ENCODE measurements at regions not wholly inside any gene's neighbourhood (a gene's known extent, or its start where the extent isn't known, plus 50 kb on each side); places are given as distances from the start of the nearest gene placed in this dataset.
"Not testable (repeated sequence)": the region's sequence is repeated elsewhere in the genome, so short reads cannot be mapped to it uniquely, and the experiment has no call there.

DNA sequence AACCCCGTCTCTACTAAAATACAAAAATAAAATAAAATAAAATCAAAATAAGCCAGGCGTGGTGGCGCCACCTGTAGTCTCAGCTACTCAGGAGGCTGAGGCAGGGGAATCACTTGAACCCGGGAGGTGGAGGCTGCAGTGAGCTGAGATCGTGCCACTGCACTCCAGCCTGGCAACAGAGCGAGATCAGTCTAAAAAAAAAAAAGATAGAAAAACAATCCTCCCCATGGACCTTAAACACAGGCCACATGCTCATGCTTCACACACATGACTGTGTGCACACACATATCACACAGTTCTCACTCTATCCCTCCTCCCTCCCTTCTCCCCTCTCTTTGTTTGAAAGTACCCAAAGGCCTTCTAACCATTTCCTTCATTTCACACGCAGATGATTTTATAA, 667.6 kb downstream of the UQCRFS1 start:
- H4K8ac ChIP-seq (ENCODE audit: low read depth, low read length); H3K27ac ChIP-seq (replicated peaks; ENCODE audit: low read length); DNase-seq (ENCODE audit: low spot score); H2AFZ ChIP-seq (ENCODE audit: low read length); H3K4me3 ChIP-seq (ENCODE audit: low read length in 2 of 2); H3K23ac ChIP-seq (ENCODE audit: low read depth, low read length, poor library complexity); H2BK120ac ChIP-seq (ENCODE audit: low read depth, low read length); H3K79me1 ChIP-seq (ENCODE audit: low read depth, low read length); H2AK5ac ChIP-seq (ENCODE audit: low read depth, low read length); H3K18ac ChIP-seq (ENCODE audit: low read length); H2BK5ac ChIP-seq (ENCODE audit: low read length); H3K9me3 ChIP-seq (replicated peaks in 1 of 2; ENCODE audit: control insufficient read depth in 2 of 2, insufficient read depth in 1 of 2, low read depth in 1 of 2, low read length in 2 of 2); H2BK15ac ChIP-seq (ENCODE audit: low read length); H4K91ac ChIP-seq (ENCODE audit: low read depth, low read length, poor library complexity); H3K4me2 ChIP-seq (ENCODE audit: insufficient read depth, low read length, poor library complexity, severe bottlenecking); H3K9ac ChIP-seq (ENCODE audit: low read depth, low read length, poor library complexity); H3K36me3 ChIP-seq (replicated peaks in 1 of 2; ENCODE audit: control insufficient read depth in 2 of 2, insufficient read depth in 2 of 2, low read length in 2 of 2); H3K4me1 ChIP-seq (ENCODE audit: control insufficient read depth in 2 of 2, insufficient read depth in 1 of 2, low read depth in 1 of 2, low read length in 2 of 2); H3K27me3 ChIP-seq (ENCODE audit: control insufficient read depth in 3 of 3, insufficient read depth in 3 of 3, low read depth in 1 of 3, low read length in 3 of 3); H3K14ac ChIP-seq (ENCODE audit: low read length); H2BK12ac ChIP-seq (ENCODE audit: low read length); H3K4ac ChIP-seq (ENCODE audit: low read length): not testable (repeated sequence)
- WGBS, 2 donors (ENCODE audit: extremely low coverage in 2 of 2, insufficient read length in 2 of 2, insufficient replicate concordance in 1 of 2), result no CpG with 5 or more reads among the region's 7 CpGs

DNA sequence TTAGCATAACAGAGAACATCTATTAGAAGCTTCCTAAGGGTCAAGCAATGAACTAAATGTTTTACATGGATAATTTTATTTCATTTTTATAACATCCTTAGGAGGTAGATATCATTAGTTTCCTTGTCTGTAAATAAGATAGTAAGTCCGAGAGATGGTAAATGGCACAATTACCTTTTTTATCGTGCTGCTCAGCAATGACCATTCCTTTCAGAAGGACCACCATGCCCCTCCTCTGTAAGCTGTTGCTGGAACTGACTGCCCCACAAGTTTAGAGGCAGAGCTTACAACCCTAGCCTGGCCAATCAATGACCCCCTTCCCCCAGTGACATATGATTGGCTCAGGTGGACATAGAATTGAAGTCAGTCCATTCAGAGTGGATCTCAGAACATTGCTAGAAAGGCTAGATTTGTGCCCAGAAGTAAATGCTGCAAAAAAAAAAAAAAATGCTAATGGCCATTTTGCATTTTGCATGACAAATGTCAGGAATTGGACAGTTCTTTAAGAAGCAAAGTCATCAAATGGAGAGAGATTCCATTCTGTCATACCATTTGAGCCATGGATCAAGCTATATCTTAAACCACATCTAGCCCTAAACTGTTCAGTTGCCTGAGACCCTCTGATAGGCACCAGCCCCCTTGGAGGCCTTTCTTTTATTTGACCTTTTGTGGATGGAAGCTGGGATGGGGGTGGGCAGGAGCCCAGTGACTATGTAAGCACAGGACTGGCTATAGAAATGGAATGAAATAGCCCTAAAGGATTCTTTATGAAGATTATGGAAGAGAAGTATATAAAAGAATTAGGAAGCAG, 668.3 kb downstream of the UQCRFS1 start:
- Histone ChIP-seq H4K91ac (ENCODE audit: low read depth, low read length, poor library complexity) (no peak overlapping the region), H2AFZ (ENCODE audit: low read length) (no peak overlapping the region), H3K4me3 (ENCODE audit: low read length in 2 of 2) (no peak overlapping the region), H3K36me3 (replicated peaks in 1 of 2; ENCODE audit: control insufficient read depth in 2 of 2, insufficient read depth in 2 of 2, low read length in 2 of 2) (no peaks in the 10 kb centered on the region), H2BK12ac (ENCODE audit: low read length) (no peak overlapping the region), H3K9ac (ENCODE audit: low read depth, low read length, poor library complexity) (no peak overlapping the region), H3K18ac (ENCODE audit: low read length) (no peak overlapping the region), H3K9me3 (replicated peaks in 1 of 2; ENCODE audit: control insufficient read depth in 2 of 2, insufficient read depth in 1 of 2, low read depth in 1 of 2, low read length in 2 of 2) (no peaks in the 10 kb centered on the region), H3K4ac (ENCODE audit: low read length) (no peak overlapping the region), H3K4me1 (ENCODE audit: control insufficient read depth in 2 of 2, insufficient read depth in 1 of 2, low read depth in 1 of 2, low read length in 2 of 2) (peaks cover 0 to 1% of the 10 kb centered on the region in 2 donors), H4K8ac (ENCODE audit: low read depth, low read length) (no peak overlapping the region), H3K27ac (replicated peaks; ENCODE audit: low read length) (no peak overlapping the region), H3K27me3 (ENCODE audit: control insufficient read depth in 3 of 3, insufficient read depth in 3 of 3, low read depth in 1 of 3, low read length in 3 of 3) (no peaks in the 10 kb centered on the region), H2BK5ac (ENCODE audit: low read length) (no peak overlapping the region), H3K14ac (ENCODE audit: low read length) (no peak overlapping the region), H3K23ac (ENCODE audit: low read depth, low read length, poor library complexity) (no peak overlapping the region), H2AK5ac (ENCODE audit: low read depth, low read length) (no peak overlapping the region), H2BK120ac (ENCODE audit: low read depth, low read length) (no peak overlapping the region), H3K4me2 (ENCODE audit: insufficient read depth, low read length, poor library complexity, severe bottlenecking) (no peak overlapping the region), H3K79me1 (ENCODE audit: low read depth, low read length) (no peaks in the 10 kb centered on the region), H2BK15ac (ENCODE audit: low read length) (no peak overlapping the region)
- no peak for DNase-seq (ENCODE audit: low spot score)
- no CpG with 5 or more reads among the region's 2 CpGs for WGBS, 2 donors (ENCODE audit: extremely low coverage in 2 of 2, insufficient read length in 2 of 2, insufficient replicate concordance in 1 of 2)

DNA sequence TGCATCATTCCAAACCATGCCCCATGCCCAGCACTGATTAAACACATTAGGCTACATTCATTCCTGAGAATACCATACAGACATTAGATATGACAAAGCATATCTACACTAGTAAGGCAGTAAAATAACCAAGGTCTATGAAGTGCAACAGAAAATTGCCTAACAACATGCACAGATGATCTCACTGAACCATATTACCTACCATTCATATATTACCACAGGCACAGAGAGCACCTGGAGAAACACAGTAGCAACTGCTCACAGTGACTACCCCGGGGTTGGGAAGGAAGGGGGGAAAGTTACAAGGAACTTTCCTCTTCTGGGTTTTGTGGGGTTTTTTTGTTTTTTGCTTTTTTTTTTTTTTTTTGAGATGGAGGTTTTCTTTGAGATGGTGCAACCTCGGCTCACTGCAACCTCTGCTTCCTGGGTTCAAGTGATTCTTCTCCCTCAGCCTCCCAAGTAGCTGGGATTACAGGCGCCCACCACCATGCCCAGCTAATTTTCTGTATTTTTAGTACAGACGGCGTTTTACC, 669.6 kb downstream of the UQCRFS1 start:
- no peaks in the 10 kb centered on the region for H3K79me1 ChIP-seq (ENCODE audit: low read depth, low read length)
- H3K4me1 ChIP-seq (ENCODE audit: control insufficient read depth in 2 of 2, insufficient read depth in 1 of 2, low read depth in 1 of 2, low read length in 2 of 2), result peaks cover 0 to 1% of the 10 kb centered on the region in 2 donors
- H3K14ac ChIP-seq (ENCODE audit: low read length), result no peak overlapping the region
- no peak overlapping the region for H4K8ac ChIP-seq (ENCODE audit: low read depth, low read length)
- no peak overlapping the region for H2BK12ac ChIP-seq (ENCODE audit: low read length)
- no peak overlapping the region for H3K9ac ChIP-seq (ENCODE audit: low read depth, low read length, poor library complexity)
- no peak overlapping the region for H3K4me2 ChIP-seq (ENCODE audit: insufficient read depth, low read length, poor library complexity, severe bottlenecking)
- H3K27ac ChIP-seq (replicated peaks; ENCODE audit: low read length), result no peak overlapping the region
- no peak overlapping the region for H3K18ac ChIP-seq (ENCODE audit: low read length)
- no peak overlapping the region for H3K4me3 ChIP-seq (ENCODE audit: low read length in 2 of 2)
- no peak overlapping the region for H2BK120ac ChIP-seq (ENCODE audit: low read depth, low read length)
- no CpG with 5 or more reads among the region's 5 CpGs for whole genome bisulfite sequencing, 2 donors (ENCODE audit: extremely low coverage in 2 of 2, insufficient read length in 2 of 2, insufficient replicate concordance in 1 of 2)
- no peak overlapping the region for H2AFZ ChIP-seq (ENCODE audit: low read length)
- no peak overlapping the region for H2AK5ac ChIP-seq (ENCODE audit: low read depth, low read length)
- no peak overlapping the region for H4K91ac ChIP-seq (ENCODE audit: low read depth, low read length, poor library complexity)
- no peak overlapping the region for H2BK5ac ChIP-seq (ENCODE audit: low read length)
- H3K4ac ChIP-seq (ENCODE audit: low read length), result no peak overlapping the region
- DNase-seq (ENCODE audit: low spot score), result no peak
- no peaks in the 10 kb centered on the region for H3K36me3 ChIP-seq (replicated peaks in 1 of 2; ENCODE audit: control insufficient read depth in 2 of 2, insufficient read depth in 2 of 2, low read length in 2 of 2)
- H3K9me3 ChIP-seq (replicated peaks in 1 of 2; ENCODE audit: control insufficient read depth in 2 of 2, insufficient read depth in 1 of 2, low read depth in 1 of 2, low read length in 2 of 2), result no peaks in the 10 kb centered on the region
- no peak overlapping the region for H3K23ac ChIP-seq (ENCODE audit: low read depth, low read length, poor library complexity)
- H2BK15ac ChIP-seq (ENCODE audit: low read length), result no peak overlapping the region
- no peaks in the 10 kb centered on the region for H3K27me3 ChIP-seq (ENCODE audit: control insufficient read depth in 3 of 3, insufficient read depth in 3 of 3, low read depth in 1 of 3, low read length in 3 of 3)

DNA sequence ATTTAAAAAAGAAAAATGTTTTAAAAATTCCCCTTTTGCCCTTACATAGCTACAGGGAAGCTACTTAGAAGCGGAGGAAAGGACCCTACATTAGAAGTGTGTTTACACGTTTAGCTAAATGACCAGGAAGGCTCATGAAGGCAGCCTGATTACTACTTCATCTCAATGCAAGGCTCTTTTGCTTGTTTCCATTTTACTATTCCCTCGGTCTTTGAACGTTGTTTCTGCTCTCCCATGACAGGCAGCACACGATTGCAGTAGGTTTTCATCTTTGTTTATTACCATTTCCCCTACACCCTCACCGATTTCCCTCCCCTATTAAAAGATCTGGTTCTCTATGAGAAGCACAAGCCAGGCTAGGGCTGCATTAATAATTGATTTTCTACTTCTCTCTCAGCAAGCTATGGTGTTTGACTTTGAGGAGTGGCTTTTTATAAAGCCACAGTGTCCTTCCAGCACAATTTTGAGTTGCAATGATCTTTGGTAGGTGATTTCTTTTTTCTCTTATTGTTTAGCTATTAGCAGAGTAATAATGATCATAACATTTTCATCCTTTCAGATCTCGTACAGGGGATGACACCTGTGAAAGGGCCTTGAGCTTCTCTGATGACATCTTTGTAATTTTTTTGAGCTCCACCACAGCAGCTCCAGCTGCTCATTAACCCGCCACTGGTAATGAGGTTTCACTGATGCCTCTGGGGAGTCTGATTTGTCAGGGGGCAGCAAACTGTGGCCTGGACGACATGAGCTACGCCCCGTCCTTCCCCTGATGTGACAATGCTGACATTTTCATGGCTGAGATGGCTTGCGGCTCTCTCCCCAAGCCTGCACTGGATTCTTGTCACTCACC, 670.3 kb downstream of the UQCRFS1 start:
- H3K4ac ChIP-seq (ENCODE audit: low read length), result no peak overlapping the region
- H3K79me1 ChIP-seq (ENCODE audit: low read depth, low read length), result no peaks in the 10 kb centered on the region
- WGBS, 2 donors (ENCODE audit: extremely low coverage in 2 of 2, insufficient read length in 2 of 2, insufficient replicate concordance in 1 of 2), result no CpG with 5 or more reads among the region's 12 CpGs
- no peak overlapping the region for H3K23ac ChIP-seq (ENCODE audit: low read depth, low read length, poor library complexity)
- no peak overlapping the region for H3K4me3 ChIP-seq (ENCODE audit: low read length in 2 of 2)
- H3K4me2 ChIP-seq (ENCODE audit: insufficient read depth, low read length, poor library complexity, severe bottlenecking), result no peak overlapping the region
- DNase-seq (ENCODE audit: low spot score), result no peak
- no peaks in the 10 kb centered on the region for H3K9me3 ChIP-seq (replicated peaks in 1 of 2; ENCODE audit: control insufficient read depth in 2 of 2, insufficient read depth in 1 of 2, low read depth in 1 of 2, low read length in 2 of 2)
- H2BK15ac ChIP-seq (ENCODE audit: low read length), result no peak overlapping the region
- no peak overlapping the region for H3K14ac ChIP-seq (ENCODE audit: low read length)
- H4K8ac ChIP-seq (ENCODE audit: low read depth, low read length), result no peak overlapping the region
- H3K27me3 ChIP-seq (ENCODE audit: control insufficient read depth in 3 of 3, insufficient read depth in 3 of 3, low read depth in 1 of 3, low read length in 3 of 3), result no peaks in the 10 kb centered on the region
- no peak overlapping the region for H4K91ac ChIP-seq (ENCODE audit: low read depth, low read length, poor library complexity)
- no peak overlapping the region for H3K9ac ChIP-seq (ENCODE audit: low read depth, low read length, poor library complexity)
- no peak overlapping the region for H2BK5ac ChIP-seq (ENCODE audit: low read length)
- H2BK120ac ChIP-seq (ENCODE audit: low read depth, low read length), result no peak overlapping the region
- peaks cover 0 to 1% of the 10 kb centered on the region in 2 donors for H3K4me1 ChIP-seq (ENCODE audit: control insufficient read depth in 2 of 2, insufficient read depth in 1 of 2, low read depth in 1 of 2, low read length in 2 of 2)
- no peak overlapping the region for H2AK5ac ChIP-seq (ENCODE audit: low read depth, low read length)
- H2AFZ ChIP-seq (ENCODE audit: low read length), result no peak overlapping the region
- no peaks in the 10 kb centered on the region for H3K36me3 ChIP-seq (replicated peaks in 1 of 2; ENCODE audit: control insufficient read depth in 2 of 2, insufficient read depth in 2 of 2, low read length in 2 of 2)
- H3K27ac ChIP-seq (replicated peaks; ENCODE audit: low read length), result no peak overlapping the region
- no peak overlapping the region for H3K18ac ChIP-seq (ENCODE audit: low read length)
- no peak overlapping the region for H2BK12ac ChIP-seq (ENCODE audit: low read length)

Measured in neuronal stem cell (in vitro differentiated cells).